ENCODE measurements at regions not wholly inside any gene's neighbourhood (a gene's known extent, or its start where the extent isn't known, plus 50 kb on each side); places are given as distances from the start of the nearest gene placed in this dataset.
A peak's percentile ranks its signal among the peaks of the same experiment; 100 is the strongest.

DNA sequence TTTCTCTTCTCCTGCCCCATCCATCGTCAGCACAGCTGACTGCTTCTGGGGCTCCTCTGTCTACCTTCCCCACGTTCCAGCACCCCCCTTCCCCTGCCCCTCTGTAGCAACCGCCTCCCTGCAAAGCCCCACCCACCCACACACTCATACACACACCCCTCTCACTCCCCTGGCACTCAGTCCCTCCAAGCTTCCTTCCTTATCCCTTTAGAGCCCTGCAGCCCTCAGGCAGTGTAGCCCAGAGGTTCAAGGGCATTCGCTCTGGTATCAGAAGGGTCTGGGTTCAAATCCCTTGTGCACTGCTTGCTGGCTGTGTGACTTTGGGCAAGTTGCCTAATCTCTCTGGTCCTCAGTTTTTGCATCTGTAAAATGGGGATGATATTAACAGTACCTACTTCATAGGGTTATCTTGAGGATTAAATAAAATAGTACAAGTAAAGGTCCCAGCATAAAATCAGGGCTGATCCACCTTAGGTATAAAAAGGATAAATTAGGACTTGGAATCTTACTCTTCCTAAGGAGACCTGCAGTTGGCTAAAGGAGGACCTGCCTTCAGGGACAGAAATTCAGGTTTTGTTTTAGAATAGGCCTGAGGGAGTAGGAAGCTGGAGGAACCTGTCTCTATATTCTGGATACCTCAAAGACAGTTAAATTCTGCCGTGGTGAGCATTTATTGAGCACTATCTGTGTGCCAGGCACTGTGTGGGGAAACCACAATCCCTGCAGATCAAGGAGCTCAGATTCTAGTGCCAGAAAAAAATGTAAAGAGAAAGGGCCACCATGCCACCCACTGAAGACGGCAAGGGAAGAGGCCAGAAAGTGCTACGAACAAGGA, 94.1 kb downstream of the SNX5 start:
- Histone ChIP-seq H3K4ac (ENCODE audit: low read depth, low read length) (no peak overlapping the region), H3K79me2 (ENCODE audit: control insufficient read depth, insufficient read depth, low read length, poor library complexity) (no peaks in the 10 kb centered on the region), H2BK120ac (ENCODE audit: insufficient read depth, low read length, poor library complexity) (no peak overlapping the region), H2AK5ac (ENCODE audit: low read length) (no peak overlapping the region), H3K27ac (ENCODE audit: low read depth, low read length) (no peak overlapping the region), H3K36me3 (ENCODE audit: control insufficient read depth in 1 of 2, insufficient read depth in 2 of 2, low read length in 2 of 2) (no peaks in the 10 kb centered on the region), H2BK12ac (ENCODE audit: low read length) (no peak overlapping the region), H3K18ac (ENCODE audit: low read length) (no peak overlapping the region), H4K8ac (ENCODE audit: low read depth, low read length) (no peak overlapping the region), H2AFZ (ENCODE audit: insufficient read depth, low read length, poor library complexity) (no peak overlapping the region), H3K4me1 (ENCODE audit: control insufficient read depth in 1 of 2, insufficient read depth in 2 of 2, low read length in 2 of 2) (peaks cover 0 to 4% of the 10 kb centered on the region in 2 experiments), H3K4me3 (ENCODE audit: low read depth, low read length) (no peak overlapping the region), H3K9ac (ENCODE audit: low read length) (no peak overlapping the region), H3K9me3 (ENCODE audit: insufficient read depth, low read depth, low read length) (no peaks in the 10 kb centered on the region), H3K79me1 (ENCODE audit: low read length) (no peaks in the 10 kb centered on the region), H4K12ac (ENCODE audit: low read depth, low read length) (no peak overlapping the region), H3K14ac (ENCODE audit: low read length) (no peak overlapping the region), H4K91ac (ENCODE audit: low read depth, low read length) (no peak overlapping the region), H3K27me3 (ENCODE audit: insufficient read depth, low read length) (no peaks in the 10 kb centered on the region), H3K4me2 (ENCODE audit: low read length) (no peak overlapping the region), H2BK5ac (ENCODE audit: low read depth, low read length, poor library complexity) (no peak overlapping the region), H3K23ac (ENCODE audit: low read length) (no peak overlapping the region)
- DNase-seq: no peak
- no CpG with 5 or more reads among the region's 7 CpGs for WGBS (ENCODE audit: extremely low coverage, insufficient coverage, insufficient read length)

DNA sequence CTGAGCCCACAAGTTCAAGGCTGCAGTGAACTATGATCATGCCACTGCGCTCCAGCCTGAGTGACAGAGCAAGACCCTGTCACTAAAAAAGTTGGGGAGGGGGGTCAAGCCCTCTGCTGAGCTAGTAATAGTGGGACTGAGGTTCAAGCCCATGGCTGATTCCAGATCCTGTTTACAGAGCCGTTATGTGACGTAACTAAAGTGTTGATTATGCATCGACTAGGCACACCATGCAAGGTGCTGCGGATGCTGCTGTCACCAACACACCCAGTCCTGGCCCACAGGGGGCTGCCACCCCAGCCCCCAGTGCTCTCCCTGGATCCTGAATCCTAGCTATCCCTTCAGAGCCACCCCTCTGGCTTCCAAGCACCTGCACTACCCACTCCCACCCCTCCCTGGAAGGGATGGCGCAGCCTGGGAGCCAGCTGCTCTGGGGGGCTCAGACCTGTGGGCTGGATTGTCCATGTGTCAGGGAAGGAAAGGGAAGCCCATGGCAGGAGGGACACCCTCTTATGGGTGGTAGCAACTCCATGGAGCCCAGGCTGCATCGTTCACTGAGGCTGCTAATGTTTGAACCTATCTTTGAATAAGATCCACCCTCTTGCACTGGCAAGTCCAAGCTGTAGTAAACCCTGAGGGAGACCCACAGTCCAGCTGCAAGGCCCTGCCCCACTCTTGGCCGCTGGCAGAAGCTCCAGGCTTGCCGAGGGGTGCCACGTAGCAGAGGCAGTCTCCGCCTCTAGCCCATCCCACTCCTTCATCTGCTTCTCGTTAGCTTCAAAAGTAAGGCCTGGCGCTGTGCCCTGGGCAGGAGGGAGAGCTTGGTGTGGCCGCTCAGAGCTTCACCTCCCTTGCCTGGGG, 95.0 kb downstream of the SNX5 start:
- no peak overlapping the region for H4K12ac ChIP-seq (ENCODE audit: low read depth, low read length)
- no peaks in the 10 kb centered on the region for H3K36me3 ChIP-seq (ENCODE audit: control insufficient read depth in 1 of 2, insufficient read depth in 2 of 2, low read length in 2 of 2)
- no peak overlapping the region for H3K14ac ChIP-seq (ENCODE audit: low read length)
- H3K4me1 ChIP-seq (ENCODE audit: control insufficient read depth in 1 of 2, insufficient read depth in 2 of 2, low read length in 2 of 2): peaks cover 0 to 4% of the 10 kb centered on the region in 2 experiments
- no peaks in the 10 kb centered on the region for H3K79me2 ChIP-seq (ENCODE audit: control insufficient read depth, insufficient read depth, low read length, poor library complexity)
- no peak overlapping the region for H3K9ac ChIP-seq (ENCODE audit: low read length)
- H3K9me3 ChIP-seq (ENCODE audit: insufficient read depth, low read depth, low read length): no peaks in the 10 kb centered on the region
- no peak overlapping the region for H2BK5ac ChIP-seq (ENCODE audit: low read depth, low read length, poor library complexity)
- no peak overlapping the region for H3K27ac ChIP-seq (ENCODE audit: low read depth, low read length)
- no peak overlapping the region for H2BK12ac ChIP-seq (ENCODE audit: low read length)
- H2AFZ ChIP-seq (ENCODE audit: insufficient read depth, low read length, poor library complexity): no peak overlapping the region
- WGBS (ENCODE audit: extremely low coverage, insufficient coverage, insufficient read length): no CpG with 5 or more reads among the region's 14 CpGs
- no peak overlapping the region for H3K4me3 ChIP-seq (ENCODE audit: low read depth, low read length)
- no peak overlapping the region for H4K8ac ChIP-seq (ENCODE audit: low read depth, low read length)
- H3K4ac ChIP-seq (ENCODE audit: low read depth, low read length): no peak overlapping the region
- H2BK120ac ChIP-seq (ENCODE audit: insufficient read depth, low read length, poor library complexity): no peak overlapping the region
- H2AK5ac ChIP-seq (ENCODE audit: low read length): no peak overlapping the region
- no peak overlapping the region for H3K18ac ChIP-seq (ENCODE audit: low read length)
- DNase-seq: peak in 1 of 2 donors; percentile 19
- H4K91ac ChIP-seq (ENCODE audit: low read depth, low read length): no peak overlapping the region
- H3K4me2 ChIP-seq (ENCODE audit: low read length): no peak overlapping the region
- no peaks in the 10 kb centered on the region for H3K79me1 ChIP-seq (ENCODE audit: low read length)
- no peaks in the 10 kb centered on the region for H3K27me3 ChIP-seq (ENCODE audit: insufficient read depth, low read length)
- no peak overlapping the region for H3K23ac ChIP-seq (ENCODE audit: low read length)

DNA sequence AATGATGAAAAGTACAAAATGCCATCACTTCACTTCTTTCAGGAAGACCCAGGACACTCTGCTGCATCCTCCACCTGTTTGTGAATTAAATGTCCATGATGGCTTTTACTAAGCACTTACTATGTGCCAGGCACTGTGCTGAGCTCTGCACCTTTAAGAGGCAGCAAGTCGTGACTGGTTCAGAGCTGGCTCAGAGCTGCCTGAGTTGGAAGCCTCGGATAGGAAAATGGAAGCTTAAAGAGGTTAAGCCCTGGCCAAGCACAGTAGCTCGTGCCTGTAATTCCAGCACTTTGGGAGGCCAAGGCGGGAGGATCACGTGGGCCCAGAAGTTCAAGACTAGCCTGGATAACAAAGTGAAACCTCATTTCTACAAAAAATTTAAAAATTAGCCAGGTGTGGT, 95.6 kb downstream of the SNX5 start:
- Histone ChIP-seq H3K36me3 (ENCODE audit: control insufficient read depth in 1 of 2, insufficient read depth in 2 of 2, low read length in 2 of 2) (no peaks in the 10 kb centered on the region), H3K79me1 (ENCODE audit: low read length) (no peaks in the 10 kb centered on the region), H2BK12ac (ENCODE audit: low read length) (no peak overlapping the region), H3K4me1 (ENCODE audit: control insufficient read depth in 1 of 2, insufficient read depth in 2 of 2, low read length in 2 of 2) (peaks cover 0 to 4% of the 10 kb centered on the region in 2 experiments), H3K18ac (ENCODE audit: low read length) (no peak overlapping the region), H3K9ac (ENCODE audit: low read length) (no peak overlapping the region), H3K4me2 (ENCODE audit: low read length) (no peak overlapping the region), H3K4me3 (ENCODE audit: low read depth, low read length) (no peak overlapping the region), H2BK120ac (ENCODE audit: insufficient read depth, low read length, poor library complexity) (no peak overlapping the region), H4K12ac (ENCODE audit: low read depth, low read length) (no peak overlapping the region), H3K79me2 (ENCODE audit: control insufficient read depth, insufficient read depth, low read length, poor library complexity) (no peaks in the 10 kb centered on the region), H3K9me3 (ENCODE audit: insufficient read depth, low read depth, low read length) (no peaks in the 10 kb centered on the region), H4K8ac (ENCODE audit: low read depth, low read length) (no peak overlapping the region), H3K4ac (ENCODE audit: low read depth, low read length) (no peak overlapping the region), H3K27ac (ENCODE audit: low read depth, low read length) (no peak overlapping the region), H4K91ac (ENCODE audit: low read depth, low read length) (no peak overlapping the region), H3K23ac (ENCODE audit: low read length) (no peak overlapping the region), H2AK5ac (ENCODE audit: low read length) (no peak overlapping the region), H3K27me3 (ENCODE audit: insufficient read depth, low read length) (no peaks in the 10 kb centered on the region), H2BK5ac (ENCODE audit: low read depth, low read length, poor library complexity) (no peak overlapping the region), H3K14ac (ENCODE audit: low read length) (no peak overlapping the region), H2AFZ (ENCODE audit: insufficient read depth, low read length, poor library complexity) (no peak overlapping the region)
- DNase-seq: no peak
- no CpG with 5 or more reads among the region's 5 CpGs for WGBS (ENCODE audit: extremely low coverage, insufficient coverage, insufficient read length)

DNA sequence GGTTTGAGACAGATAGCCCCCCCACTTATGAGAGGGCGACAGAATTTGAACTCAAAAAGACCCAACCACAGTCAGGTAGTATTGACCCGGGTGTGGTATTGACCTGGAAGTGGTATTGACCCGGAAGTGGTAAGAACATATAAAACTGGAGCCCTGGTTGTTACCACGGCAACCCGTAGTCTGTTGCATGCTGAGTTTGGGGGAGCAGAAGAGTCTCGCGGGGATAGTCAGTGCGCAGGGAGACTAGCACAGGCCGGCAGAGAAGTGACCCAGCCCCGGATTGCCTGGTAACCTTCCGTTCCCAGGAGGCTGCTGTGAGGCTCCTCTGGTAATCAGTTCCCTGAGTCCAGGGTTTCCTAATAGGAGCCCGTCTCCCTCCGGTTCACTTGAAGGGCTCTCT, 96.2 kb downstream of the SNX5 start:
- no peaks in the 10 kb centered on the region for H3K9me3 ChIP-seq (ENCODE audit: insufficient read depth, low read depth, low read length)
- no peak overlapping the region for H2BK5ac ChIP-seq (ENCODE audit: low read depth, low read length, poor library complexity)
- H2BK12ac ChIP-seq (ENCODE audit: low read length): no peak overlapping the region
- no peak overlapping the region for H3K27ac ChIP-seq (ENCODE audit: low read depth, low read length)
- no peak overlapping the region for H3K9ac ChIP-seq (ENCODE audit: low read length)
- no peak overlapping the region for H3K23ac ChIP-seq (ENCODE audit: low read length)
- no peak overlapping the region for H2AFZ ChIP-seq (ENCODE audit: insufficient read depth, low read length, poor library complexity)
- H3K4me2 ChIP-seq (ENCODE audit: low read length): no peak overlapping the region
- no peak overlapping the region for H4K8ac ChIP-seq (ENCODE audit: low read depth, low read length)
- DNase-seq: no peak
- H3K14ac ChIP-seq (ENCODE audit: low read length): no peak overlapping the region
- no peak overlapping the region for H4K91ac ChIP-seq (ENCODE audit: low read depth, low read length)
- H2AK5ac ChIP-seq (ENCODE audit: low read length): no peak overlapping the region
- H3K4ac ChIP-seq (ENCODE audit: low read depth, low read length): no peak overlapping the region
- WGBS (ENCODE audit: extremely low coverage, insufficient coverage, insufficient read length): no CpG with 5 or more reads among the region's 13 CpGs
- no peak overlapping the region for H2BK120ac ChIP-seq (ENCODE audit: insufficient read depth, low read length, poor library complexity)
- H3K18ac ChIP-seq (ENCODE audit: low read length): no peak overlapping the region
- no peak overlapping the region for H3K4me3 ChIP-seq (ENCODE audit: low read depth, low read length)
- no peaks in the 10 kb centered on the region for H3K36me3 ChIP-seq (ENCODE audit: control insufficient read depth in 1 of 2, insufficient read depth in 2 of 2, low read length in 2 of 2)
- H3K4me1 ChIP-seq (ENCODE audit: control insufficient read depth in 1 of 2, insufficient read depth in 2 of 2, low read length in 2 of 2): peaks cover 0 to 4% of the 10 kb centered on the region in 2 experiments
- no peaks in the 10 kb centered on the region for H3K79me1 ChIP-seq (ENCODE audit: low read length)
- no peaks in the 10 kb centered on the region for H3K27me3 ChIP-seq (ENCODE audit: insufficient read depth, low read length)
- H3K79me2 ChIP-seq (ENCODE audit: control insufficient read depth, insufficient read depth, low read length, poor library complexity): no peaks in the 10 kb centered on the region
- H4K12ac ChIP-seq (ENCODE audit: low read depth, low read length): no peak overlapping the region

Data from trophoblast cell (in vitro differentiated cells and primary cell).